HepG2 (cell line): ENCODE measurements at regions not wholly inside any gene's neighbourhood (a gene's known extent, or its start where the extent isn't known, plus 50 kb on each side); places are given as distances from the start of the nearest gene placed in this dataset.

Experiments
- HNF4A ChIP-seq: sonication (generic); formaldehyde crosslinking; IDR thresholded peaks from 2 replicates; pipeline ENCODE4 v1.4.0; 2020; ENCODE audit warnings: missing genetic modification reagents
- TAF1 ChIP-seq: sonication (generic); formaldehyde crosslinking; IDR thresholded peaks from 2 replicates; pipeline ENCODE4 v1.4.0; 2020; ENCODE audit warnings: missing genetic modification reagents
- TAF15 ChIP-seq: fragments of 200-400 bp; formaldehyde crosslinking; IDR thresholded peaks from one replicate; pipeline ENCODE4 v1.6.1; 2018; ENCODE audit warnings: mild to moderate bottlenecking, low read depth, low read length; ENCODE audit not compliant: poor library complexity, severe bottlenecking
- ZNF556 ChIP-seq: sonication (generic); formaldehyde crosslinking; IDR thresholded peaks from 2 replicates; pipeline ENCODE4 v1.4.0; 2020; ENCODE audit warnings: mild to moderate bottlenecking, missing genetic modification reagents, borderline replicate concordance
- ZNF776 ChIP-seq: sonication (generic); formaldehyde crosslinking; IDR thresholded peaks from 2 replicates; pipeline ENCODE4 v1.4.0; 2020; ENCODE audit warnings: mild to moderate bottlenecking, missing genetic modification reagents
- TF ChIP-seq, protein P1 (sequence below), 2 experiments: IDR thresholded peaks; 2 replicates each; pipeline ENCODE4 v1.6.1; 2011 to 2012; ENCODE audit warnings: low read length in 2 of 2, borderline replicate concordance in 1 of 2, low read depth in 1 of 2, mild to moderate bottlenecking in 1 of 2, moderate library complexity in 1 of 2
- TF ChIP-seq, protein P2 (sequence below): sonication (generic); formaldehyde crosslinking; IDR thresholded peaks from 2 replicates; pipeline ENCODE4 v1.4.0; 2020; ENCODE audit warnings: mild to moderate bottlenecking, missing genetic modification reagents
- TF ChIP-seq, protein P3 (sequence below): sonication (generic); formaldehyde crosslinking; IDR thresholded peaks from 2 replicates; pipeline ENCODE4 v1.5.0; 2020; ENCODE audit warnings: mild to moderate bottlenecking, missing genetic modification reagents, moderate library complexity
- TF ChIP-seq, protein P4 (sequence below): sonication (generic); formaldehyde crosslinking; IDR thresholded peaks from 2 replicates; pipeline ENCODE4 v1.9.0; 2021; ENCODE audit warnings: missing genetic modification reagents, borderline replicate concordance
- TF ChIP-seq, protein P5 (sequence below): sonication (generic); formaldehyde crosslinking; conservative IDR thresholded peaks from 2 replicates; pipeline ENCODE4 v1.4.0; 2020; ENCODE audit warnings: missing genetic modification reagents

DNA sequence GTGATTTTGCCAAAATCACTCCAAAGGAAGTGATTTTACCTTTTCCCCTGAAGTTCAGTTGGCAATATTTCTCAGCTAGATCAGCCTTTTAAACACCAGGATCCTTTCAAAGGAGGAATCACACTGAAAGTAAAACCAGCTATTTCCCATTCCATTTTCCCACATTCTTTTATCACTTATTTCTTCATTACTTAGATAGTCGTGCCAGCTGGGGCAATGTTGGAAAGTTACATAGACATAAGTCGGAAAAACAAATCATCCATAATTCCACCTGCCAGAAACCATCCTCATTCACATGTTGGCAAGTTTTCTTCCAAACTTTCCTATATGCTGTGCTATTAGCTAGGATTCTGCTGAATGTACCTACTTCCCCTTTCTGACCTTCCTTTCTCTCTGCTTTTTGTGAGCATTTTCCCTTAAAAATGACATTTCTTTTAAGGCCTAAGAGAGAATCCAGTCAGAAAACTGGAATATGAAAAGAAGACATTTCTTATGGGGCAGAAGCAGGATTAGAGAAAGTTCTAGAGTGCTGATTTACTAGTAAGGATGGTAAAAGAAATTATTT, 170.0 kb upstream of the STK17B start:
- no peak for TF ChIP-seq TAF15
- TF ChIP-seq, protein P1, sequence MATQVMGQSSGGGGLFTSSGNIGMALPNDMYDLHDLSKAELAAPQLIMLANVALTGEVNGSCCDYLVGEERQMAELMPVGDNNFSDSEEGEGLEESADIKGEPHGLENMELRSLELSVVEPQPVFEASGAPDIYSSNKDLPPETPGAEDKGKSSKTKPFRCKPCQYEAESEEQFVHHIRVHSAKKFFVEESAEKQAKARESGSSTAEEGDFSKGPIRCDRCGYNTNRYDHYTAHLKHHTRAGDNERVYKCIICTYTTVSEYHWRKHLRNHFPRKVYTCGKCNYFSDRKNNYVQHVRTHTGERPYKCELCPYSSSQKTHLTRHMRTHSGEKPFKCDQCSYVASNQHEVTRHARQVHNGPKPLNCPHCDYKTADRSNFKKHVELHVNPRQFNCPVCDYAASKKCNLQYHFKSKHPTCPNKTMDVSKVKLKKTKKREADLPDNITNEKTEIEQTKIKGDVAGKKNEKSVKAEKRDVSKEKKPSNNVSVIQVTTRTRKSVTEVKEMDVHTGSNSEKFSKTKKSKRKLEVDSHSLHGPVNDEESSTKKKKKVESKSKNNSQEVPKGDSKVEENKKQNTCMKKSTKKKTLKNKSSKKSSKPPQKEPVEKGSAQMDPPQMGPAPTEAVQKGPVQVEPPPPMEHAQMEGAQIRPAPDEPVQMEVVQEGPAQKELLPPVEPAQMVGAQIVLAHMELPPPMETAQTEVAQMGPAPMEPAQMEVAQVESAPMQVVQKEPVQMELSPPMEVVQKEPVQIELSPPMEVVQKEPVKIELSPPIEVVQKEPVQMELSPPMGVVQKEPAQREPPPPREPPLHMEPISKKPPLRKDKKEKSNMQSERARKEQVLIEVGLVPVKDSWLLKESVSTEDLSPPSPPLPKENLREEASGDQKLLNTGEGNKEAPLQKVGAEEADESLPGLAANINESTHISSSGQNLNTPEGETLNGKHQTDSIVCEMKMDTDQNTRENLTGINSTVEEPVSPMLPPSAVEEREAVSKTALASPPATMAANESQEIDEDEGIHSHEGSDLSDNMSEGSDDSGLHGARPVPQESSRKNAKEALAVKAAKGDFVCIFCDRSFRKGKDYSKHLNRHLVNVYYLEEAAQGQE (IDR thresholded peaks at IDR 0.05; ENCODE audit: borderline replicate concordance in 1 of 2, low read depth in 1 of 2, low read length in 2 of 2): no peak
- TF ChIP-seq ZNF776 (CRISPR knock-in tag): no peak
- no peak for TF ChIP-seq TAF1 (CRISPR knock-in tag)
- TF ChIP-seq, protein P2, sequence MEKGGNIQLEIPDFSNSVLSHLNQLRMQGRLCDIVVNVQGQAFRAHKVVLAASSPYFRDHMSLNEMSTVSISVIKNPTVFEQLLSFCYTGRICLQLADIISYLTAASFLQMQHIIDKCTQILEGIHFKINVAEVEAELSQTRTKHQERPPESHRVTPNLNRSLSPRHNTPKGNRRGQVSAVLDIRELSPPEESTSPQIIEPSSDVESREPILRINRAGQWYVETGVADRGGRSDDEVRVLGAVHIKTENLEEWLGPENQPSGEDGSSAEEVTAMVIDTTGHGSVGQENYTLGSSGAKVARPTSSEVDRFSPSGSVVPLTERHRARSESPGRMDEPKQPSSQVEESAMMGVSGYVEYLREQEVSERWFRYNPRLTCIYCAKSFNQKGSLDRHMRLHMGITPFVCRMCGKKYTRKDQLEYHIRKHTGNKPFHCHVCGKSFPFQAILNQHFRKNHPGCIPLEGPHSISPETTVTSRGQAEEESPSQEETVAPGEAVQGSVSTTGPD: no peak
- TF ChIP-seq ZNF556: no peak
- TF ChIP-seq, protein P3, sequence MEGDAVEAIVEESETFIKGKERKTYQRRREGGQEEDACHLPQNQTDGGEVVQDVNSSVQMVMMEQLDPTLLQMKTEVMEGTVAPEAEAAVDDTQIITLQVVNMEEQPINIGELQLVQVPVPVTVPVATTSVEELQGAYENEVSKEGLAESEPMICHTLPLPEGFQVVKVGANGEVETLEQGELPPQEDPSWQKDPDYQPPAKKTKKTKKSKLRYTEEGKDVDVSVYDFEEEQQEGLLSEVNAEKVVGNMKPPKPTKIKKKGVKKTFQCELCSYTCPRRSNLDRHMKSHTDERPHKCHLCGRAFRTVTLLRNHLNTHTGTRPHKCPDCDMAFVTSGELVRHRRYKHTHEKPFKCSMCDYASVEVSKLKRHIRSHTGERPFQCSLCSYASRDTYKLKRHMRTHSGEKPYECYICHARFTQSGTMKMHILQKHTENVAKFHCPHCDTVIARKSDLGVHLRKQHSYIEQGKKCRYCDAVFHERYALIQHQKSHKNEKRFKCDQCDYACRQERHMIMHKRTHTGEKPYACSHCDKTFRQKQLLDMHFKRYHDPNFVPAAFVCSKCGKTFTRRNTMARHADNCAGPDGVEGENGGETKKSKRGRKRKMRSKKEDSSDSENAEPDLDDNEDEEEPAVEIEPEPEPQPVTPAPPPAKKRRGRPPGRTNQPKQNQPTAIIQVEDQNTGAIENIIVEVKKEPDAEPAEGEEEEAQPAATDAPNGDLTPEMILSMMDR (CRISPR knock-in tag): no peak
- no peak for TF ChIP-seq HNF4A
- TF ChIP-seq, protein P4, sequence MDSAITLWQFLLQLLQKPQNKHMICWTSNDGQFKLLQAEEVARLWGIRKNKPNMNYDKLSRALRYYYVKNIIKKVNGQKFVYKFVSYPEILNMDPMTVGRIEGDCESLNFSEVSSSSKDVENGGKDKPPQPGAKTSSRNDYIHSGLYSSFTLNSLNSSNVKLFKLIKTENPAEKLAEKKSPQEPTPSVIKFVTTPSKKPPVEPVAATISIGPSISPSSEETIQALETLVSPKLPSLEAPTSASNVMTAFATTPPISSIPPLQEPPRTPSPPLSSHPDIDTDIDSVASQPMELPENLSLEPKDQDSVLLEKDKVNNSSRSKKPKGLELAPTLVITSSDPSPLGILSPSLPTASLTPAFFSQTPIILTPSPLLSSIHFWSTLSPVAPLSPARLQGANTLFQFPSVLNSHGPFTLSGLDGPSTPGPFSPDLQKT (CRISPR knock-in tag): no peak
- TF ChIP-seq, protein P5, sequence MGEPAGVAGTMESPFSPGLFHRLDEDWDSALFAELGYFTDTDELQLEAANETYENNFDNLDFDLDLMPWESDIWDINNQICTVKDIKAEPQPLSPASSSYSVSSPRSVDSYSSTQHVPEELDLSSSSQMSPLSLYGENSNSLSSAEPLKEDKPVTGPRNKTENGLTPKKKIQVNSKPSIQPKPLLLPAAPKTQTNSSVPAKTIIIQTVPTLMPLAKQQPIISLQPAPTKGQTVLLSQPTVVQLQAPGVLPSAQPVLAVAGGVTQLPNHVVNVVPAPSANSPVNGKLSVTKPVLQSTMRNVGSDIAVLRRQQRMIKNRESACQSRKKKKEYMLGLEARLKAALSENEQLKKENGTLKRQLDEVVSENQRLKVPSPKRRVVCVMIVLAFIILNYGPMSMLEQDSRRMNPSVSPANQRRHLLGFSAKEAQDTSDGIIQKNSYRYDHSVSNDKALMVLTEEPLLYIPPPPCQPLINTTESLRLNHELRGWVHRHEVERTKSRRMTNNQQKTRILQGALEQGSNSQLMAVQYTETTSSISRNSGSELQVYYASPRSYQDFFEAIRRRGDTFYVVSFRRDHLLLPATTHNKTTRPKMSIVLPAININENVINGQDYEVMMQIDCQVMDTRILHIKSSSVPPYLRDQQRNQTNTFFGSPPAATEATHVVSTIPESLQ (CRISPR knock-in tag): no peak
